ENCODE measurements at regions not wholly inside any gene's neighbourhood (a gene's known extent, or its start where the extent isn't known, plus 50 kb on each side); places are given as distances from the start of the nearest gene placed in this dataset.

- no peak for DNase-seq
Measured at GRCh38 chr14:38839694-38840365, 263.2 kb downstream of the SEC23A start.

GRCh38 chr14:38838979-38839323 is 264.1 kb downstream of the SEC23A start:
- no peak for DNase-seq

- no peak for DNase-seq
Measured at GRCh38 chr14:38838049-38838978, 264.7 kb downstream of the SEC23A start.

- no peak for DNase-seq
Measured at GRCh38 chr14:38837343-38838048, 265.5 kb downstream of the SEC23A start.

- DNase-seq, result no peak
Measured at GRCh38 chr14:38836539-38836938, 266.5 kb downstream of the SEC23A start.

GRCh38 chr14:38835874-38836273 is 267.2 kb downstream of the SEC23A start:
- DNase-seq, result no peak

- no peak for DNase-seq
Measured at GRCh38 chr14:38828183-38828827, 274.7 kb downstream of the SEC23A start.

- DNase-seq, result no peak
Measured at GRCh38 chr14:38824706-38825105, 278.3 kb downstream of the SEC23A start.

- DNase-seq, result no peak
Measured at GRCh38 chr14:38818555-38818954, 284.5 kb downstream of the SEC23A start.

GRCh38 chr14:38808734-38809455 is 294.1 kb downstream of the SEC23A start:
- no peak for DNase-seq

- no peak for DNase-seq
Measured at GRCh38 chr14:38799671-38800070, 303.4 kb downstream of the SEC23A start.

GRCh38 chr14:38794677-38795076 is 308.4 kb downstream of the SEC23A start:
- DNase-seq, result no peak

- DNase-seq, result no peak
Measured at GRCh38 chr14:38791862-38792261, 311.2 kb downstream of the SEC23A start.

GRCh38 chr14:38790916-38791315 is 312.1 kb downstream of the SEC23A start:
- DNase-seq, result no peak

GRCh38 chr14:38789805-38790204 is 313.2 kb downstream of the SEC23A start:
- no peak for DNase-seq

- DNase-seq, result no peak
Measured at GRCh38 chr14:38788060-38788459, 315.0 kb downstream of the SEC23A start.

GRCh38 chr14:38786921-38787320 is 316.1 kb downstream of the SEC23A start:
- DNase-seq, result no peak

GRCh38 chr14:38777401-38777800 is 325.6 kb downstream of the SEC23A start:
- no peak for DNase-seq

- DNase-seq, result no peak
Measured at GRCh38 chr14:38775986-38776385, 327.0 kb downstream of the SEC23A start.

- no peak for DNase-seq
Measured at GRCh38 chr14:38774162-38774561, 328.9 kb downstream of the SEC23A start.

GRCh38 chr14:38770251-38770650 is 332.8 kb downstream of the SEC23A start:
- DNase-seq, result no peak

GRCh38 chr14:38762845-38763244 is 340.2 kb downstream of the SEC23A start:
- no peak for DNase-seq
